GM18498 (cell line): ENCODE measurements at regions not wholly inside any gene's neighbourhood (a gene's known extent, or its start where the extent isn't known, plus 50 kb on each side); places are given as distances from the start of the nearest gene placed in this dataset.
A peak's percentile ranks its signal among the peaks of the same experiment; 100 is the strongest.
"Not testable (repeated sequence)": the region's sequence is repeated elsewhere in the genome, so short reads cannot be mapped to it uniquely, and the experiment has no call there.

Experiments used
- ATAC-seq: cut with Tn5 transposase; IDR thresholded peaks from one replicate; pipeline ENCODE4 v1.9.1; 2021; ENCODE audit warnings: mild to moderate bottlenecking, moderate library complexity; ENCODE audit not compliant: unreplicated experiment

DNA sequence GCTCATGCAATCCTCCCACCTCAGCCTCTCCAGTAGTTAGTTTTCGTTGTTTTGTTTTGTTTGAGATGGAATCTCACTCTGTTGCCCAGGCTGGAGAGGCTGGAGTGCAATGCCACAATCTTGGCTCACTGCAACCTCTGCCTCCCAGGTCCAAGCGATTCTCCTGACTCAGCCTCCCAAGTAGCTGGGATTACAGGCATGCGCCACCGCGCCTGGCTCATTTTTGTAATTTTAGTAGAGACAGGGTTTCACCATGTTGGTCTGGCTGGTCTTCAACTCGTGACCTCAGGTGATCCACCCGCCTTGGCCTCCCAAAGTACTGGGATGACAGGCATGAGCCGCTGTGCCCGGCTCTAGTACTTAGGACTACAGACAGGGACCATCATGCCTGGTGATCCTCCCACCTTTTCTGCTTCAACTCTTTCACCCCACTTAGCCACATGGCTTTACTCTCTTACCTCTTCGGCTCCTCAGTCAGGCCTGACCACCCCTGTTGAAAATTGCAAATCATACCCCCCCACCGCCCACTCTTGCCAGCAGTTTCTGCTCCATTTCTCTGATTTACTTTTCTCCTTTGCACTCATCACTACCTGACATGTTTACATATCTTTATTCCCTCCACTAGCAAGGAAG lies 157.1 kb upstream of the GRK3 start:
- no peak for ATAC-seq

DNA sequence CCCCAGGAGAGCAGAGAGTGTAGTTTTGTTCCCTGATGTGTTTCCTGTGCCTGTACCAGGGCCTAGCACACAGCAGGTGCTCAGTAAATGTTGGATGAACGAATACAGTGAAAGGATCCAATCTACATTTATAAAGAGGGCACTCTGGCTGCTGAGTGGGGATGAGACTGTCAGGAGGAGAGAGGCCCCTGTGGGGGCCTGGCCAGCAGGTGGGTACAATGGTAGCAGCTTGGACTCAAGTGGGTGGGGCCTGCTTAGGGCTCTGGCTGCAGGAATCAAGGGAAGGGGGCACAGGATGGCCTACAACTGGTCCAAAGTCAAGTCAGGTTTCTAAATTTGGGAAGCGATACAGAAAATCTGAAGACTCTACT lies 156.6 kb upstream of the GRK3 start:
- no peak for ATAC-seq

DNA sequence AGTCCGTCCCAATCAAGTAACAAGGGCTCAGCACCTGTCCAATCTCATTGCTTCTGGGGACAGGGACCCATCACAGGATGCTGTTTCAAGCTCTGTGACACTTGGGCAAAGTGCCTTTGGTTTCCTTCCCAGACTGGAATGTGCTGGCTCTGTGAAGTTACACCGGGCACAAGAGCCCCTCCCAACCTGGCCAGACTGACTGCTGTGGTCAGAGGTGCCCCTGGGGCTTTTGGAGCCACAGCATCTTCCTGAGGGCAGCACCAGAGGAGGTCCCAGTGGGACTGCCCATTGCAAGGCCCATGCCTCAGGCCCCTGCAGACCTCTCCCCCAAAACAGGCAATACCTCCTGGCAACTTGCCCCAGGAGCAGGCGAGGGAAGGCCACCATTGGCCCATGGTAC lies 155.2 kb upstream of the GRK3 start:
- ATAC-seq, result no peak

DNA sequence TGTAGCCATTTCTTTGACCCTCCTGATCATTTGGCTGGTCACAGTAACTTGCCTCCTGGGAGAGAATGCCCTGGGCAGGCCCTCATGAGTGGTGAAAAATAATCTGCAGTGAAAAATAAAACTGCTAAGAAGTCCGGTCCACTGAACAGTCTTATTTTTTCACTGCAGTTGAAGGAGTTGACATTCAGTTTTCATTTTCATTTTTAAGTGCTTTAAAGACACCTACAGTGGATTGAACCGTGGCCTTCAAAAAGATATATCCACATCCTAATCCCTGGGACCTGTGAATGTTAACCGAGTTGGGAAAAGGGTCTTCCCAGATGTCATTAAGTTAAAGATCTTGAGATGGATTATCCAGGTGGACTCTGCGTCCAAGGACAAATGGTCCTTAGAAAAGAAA lies 153.6 kb upstream of the GRK3 start:
- no peak for ATAC-seq

DNA sequence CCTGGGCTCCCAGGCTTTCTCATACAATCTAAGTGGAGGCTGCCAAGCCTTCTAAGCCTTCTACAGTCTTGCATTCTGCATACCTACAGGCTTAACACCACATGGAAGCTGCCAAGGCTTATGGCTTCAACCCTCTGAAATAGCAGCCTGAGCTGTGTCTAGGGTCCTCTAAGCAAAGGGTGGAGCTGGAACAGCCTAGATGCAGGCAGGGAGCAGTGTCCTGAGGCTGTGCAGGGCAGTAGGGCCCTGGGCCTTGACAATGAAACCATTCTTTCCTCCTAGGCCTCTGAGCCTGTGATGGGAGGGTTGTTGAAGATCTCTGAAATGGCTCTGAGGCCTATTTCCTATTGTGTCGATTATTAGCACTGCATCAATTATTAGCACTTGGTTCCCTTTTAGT lies 150.9 kb upstream of the GRK3 start:
- no peak for ATAC-seq

DNA sequence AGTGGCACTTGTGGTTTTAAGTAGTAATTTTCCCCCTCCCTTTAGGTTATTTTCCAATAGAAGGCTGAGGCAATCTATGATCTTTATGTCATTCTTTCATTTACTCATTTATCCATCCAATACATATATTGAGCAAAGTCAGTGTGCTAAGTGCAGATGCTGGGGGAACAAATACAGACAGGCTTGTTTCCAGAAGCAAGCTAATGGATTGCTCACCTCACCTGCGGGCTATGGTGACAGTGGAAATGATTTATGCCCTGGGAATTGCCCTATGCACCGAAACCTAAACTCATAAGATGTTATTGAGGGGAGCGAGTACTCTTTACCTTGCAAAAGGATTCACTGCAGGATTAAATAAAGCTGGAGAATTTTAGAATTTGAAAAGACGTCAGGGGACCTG lies 148.7 kb upstream of the GRK3 start:
- not testable (repeated sequence) for ATAC-seq

DNA sequence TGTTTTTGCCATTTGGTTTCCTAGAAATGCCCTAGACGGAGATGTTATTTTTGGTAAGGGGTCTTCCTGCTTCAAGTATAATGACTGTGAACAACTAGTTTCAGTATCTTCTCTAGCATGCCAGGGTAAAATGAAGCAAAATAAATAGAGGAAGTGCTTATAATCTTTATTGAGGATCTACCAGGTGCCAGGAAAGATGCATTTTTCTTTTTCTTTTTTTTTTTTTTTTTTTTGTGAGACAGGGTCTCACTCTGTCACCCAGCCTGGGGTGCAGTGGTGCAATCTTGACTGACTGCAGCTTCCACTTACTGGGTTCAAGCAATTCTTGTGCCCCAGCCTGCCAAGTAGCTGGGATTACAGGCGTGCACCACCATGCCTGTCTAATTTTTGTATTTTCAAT lies 146.6 kb upstream of the GRK3 start:
- ATAC-seq, result not testable (repeated sequence)

DNA sequence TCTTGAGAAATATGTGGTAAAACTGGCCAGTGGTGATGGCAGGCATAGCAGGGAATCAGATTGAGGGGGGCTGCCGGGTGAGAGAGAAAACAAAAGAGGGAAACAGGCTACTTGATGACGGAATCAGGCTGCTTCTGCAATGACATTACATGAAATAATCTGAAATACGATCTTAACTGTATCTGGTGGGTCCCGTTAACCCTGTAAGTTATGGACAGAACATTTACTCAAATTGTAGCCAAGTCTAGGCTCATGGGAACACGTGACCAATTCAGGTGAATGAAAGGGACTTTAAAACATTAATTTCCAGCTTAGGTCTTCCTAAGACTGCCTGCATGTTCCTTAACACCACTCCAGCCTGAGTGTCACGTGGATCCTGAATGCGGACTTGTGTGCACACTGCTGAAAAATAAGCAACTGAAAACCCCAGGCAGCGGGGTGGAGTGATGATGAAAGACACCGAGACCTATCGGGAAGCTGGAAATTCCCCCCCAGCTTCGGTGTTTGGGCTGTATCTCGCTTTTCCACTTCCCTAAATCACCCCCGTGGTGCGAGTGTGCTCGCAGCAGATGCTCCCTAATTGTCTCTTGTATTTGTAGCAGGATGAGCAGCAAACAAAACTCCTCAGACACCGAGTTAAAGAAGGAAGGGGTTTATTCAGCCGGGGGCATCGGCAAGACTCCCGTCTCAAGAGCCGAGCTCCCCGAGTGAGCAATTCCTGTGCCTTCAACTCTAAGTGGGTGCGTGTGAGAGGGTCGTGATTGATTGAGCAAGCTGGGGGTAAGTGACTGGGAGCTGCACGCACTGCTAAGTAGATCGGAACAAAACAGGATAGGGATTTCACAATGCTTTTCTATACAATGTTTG lies 145.0 kb upstream of the GRK3 start:
- ATAC-seq, result no peak

DNA sequence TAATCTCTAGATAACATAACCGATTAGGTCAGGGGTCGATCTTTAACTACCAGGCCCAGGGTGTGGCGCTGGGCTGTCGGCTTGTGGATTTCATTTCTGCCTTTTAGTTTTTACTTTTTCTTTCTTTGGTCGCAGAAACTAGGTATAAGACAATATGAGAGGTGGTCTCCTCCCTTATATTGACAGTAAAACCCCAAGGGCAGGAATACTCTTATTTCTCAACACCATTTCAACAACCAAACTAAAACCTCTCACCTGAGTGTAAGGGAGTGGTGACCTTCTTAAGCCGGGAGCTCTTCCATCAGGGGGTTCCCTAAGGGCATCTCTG lies 144.4 kb upstream of the GRK3 start:
- ATAC-seq, result not testable (repeated sequence)

DNA sequence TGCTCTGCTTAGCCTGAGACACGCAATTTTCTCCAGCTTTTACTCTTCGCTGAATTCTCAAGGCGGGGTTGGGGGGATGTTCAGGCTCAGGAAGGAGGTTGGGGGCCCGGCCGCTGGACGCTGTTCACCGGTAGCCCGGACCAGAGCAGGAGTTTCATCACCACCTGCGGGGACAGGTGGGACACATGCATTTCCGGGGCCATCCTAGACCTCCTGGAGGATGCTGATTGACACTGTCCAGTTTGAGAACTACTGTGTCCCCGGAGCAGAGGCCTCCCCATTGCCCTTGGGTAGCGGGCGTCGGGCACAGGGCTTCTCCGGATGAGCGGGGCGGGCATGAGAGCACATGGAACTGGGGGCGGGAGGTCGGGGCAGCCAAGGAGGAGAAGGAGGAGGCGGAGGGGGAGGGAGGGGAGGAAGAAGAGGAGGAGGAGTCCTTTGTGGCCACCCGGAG lies 144.0 kb upstream of the GRK3 start:
- no peak for ATAC-seq

DNA sequence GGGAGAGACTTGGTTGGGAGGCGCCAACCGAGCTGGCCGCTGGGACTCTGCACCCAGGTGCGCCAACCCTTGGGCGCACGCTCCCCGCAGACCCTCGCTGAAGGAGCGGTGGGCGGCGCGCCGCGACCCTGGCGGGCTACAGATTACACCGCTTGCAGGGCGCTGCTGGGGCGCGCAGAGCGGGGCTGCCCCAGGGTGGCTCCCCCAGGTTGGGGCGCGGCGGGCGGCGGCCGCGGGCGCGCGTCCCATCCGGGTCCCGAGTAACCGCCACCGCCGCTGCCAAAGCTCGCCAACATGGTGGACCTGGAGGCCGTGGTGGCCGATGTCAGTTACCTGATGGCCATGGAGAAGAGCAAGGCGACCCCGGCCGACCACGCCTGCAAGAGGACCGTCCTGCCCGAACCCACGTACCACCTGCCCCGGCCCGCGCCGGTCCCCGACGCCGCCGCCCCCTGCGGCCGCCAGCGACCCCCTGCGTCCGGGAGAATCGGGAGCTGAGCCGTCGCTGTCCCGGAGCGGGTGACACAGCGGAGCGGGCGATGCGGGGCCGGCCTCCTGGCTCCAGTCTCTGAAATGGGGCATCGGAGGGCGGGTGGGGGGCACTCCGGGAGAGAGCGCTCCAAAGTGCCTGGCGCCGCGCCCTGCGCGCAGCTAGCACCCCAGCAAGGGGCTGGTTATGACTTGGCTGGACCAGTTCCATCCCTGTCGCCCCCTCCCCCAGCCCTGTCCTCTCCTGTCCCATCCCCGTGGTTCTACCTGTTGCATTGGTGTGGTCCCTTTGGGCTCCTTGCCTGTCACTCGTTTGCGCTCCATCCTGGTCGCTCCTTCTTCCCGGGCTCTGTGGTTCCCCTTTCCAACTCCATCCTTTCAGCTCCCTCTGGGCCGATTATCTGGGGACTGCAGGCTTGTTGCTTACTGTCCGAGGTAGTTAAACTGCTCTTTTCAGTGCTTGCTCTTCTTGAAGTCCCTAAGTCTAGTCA lies 143.3 kb upstream of the GRK3 start:
- ATAC-seq, result no peak

DNA sequence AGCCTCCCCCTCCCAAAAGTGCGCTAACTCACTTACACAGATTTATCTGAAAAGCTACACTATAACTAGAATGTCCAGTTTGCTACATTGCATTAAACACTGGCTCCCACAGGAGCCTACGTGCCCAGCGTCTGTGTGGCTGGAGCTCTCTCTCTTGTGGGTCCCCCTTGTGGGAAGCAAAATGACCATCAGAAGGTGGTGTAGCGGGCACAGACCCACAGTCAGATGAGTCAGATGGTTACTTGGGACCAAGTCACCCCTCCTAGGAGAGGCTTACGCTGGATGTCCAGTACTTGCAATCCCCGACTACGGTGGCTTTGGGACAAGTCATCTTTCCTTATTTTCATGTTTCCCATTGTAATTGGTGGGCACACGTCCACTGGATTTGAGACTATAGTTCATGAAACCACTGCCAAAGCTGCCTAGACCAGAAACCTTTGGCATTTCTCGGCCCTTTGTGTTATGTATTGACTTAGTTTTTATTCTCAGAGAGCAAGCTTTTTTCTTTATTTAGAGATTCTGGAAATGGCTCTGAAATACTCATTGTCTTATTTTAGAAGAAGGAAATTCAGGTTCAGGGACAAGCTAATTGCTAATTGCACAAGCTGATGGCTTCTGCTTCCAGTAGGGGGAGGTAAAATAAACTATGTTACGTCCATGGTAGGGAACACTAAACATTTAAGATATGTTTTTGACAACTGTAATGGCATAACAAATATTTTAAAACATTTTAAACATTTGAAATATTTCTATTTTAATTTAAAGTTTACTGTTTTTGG lies 137.8 kb upstream of the GRK3 start:
- not testable (repeated sequence) for ATAC-seq

DNA sequence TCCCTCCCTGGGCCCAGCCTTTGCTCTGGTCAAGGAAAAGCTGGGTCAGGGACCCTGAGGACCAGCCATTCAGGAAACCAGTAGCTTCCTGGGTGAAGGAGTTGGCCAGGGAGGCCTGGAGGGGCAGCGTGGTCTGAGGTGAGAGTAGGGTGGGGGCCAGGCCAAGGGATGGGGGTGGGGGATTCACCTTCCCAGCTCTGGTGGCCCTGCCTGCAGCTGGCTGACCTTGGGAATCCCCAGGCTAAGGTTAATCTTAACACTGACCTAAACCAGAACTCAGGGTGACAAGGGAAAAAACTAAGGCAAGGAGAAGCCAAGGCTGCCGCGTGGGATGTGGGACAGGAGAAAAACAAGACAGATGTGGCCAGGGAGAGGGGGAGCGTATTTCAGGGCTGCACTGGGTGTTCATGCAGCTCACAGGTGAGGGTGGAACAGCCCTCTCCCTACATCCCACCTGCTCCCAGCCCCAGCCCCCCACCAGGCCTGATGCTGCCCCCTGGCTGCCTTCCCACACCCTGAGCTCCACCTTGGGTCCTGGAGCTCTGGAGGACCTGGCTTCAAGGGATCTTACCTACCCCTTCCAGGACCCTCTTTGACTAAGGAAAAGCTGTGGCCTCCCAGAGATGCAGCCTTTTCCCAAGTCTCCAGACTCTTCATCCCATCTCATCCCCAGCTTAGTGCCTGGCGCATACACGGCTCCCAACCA lies 132.7 kb upstream of the GRK3 start:
- ATAC-seq, result not testable (repeated sequence)

DNA sequence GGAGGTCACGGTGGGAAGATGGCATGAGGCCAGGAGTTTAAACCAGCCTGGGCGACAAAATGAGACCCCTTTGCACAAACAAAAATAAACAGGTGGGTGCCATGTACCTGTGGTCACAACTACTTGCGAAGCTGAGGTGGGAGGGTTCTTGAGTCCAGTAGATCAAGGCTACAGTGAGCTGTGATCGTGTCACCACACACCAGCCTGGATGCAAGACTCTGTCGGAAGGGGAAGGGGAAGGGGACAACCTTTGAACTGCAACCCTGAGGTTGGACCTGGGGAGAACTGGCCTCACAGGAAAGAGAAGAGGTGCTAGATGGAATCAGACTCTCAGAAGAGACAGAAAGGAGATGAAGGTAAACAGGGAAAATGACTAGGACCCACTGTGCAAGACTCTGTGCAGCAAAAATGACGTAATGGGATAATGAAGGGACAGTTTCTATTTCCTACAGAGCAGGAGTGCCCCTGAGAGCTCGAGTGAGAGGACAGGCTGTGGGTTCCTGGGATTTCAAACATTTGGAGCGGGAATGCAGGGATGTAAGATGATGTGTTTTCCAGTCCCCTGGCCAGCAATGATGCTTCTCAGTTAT lies 131.0 kb upstream of the GRK3 start:
- not testable (repeated sequence) for ATAC-seq

DNA sequence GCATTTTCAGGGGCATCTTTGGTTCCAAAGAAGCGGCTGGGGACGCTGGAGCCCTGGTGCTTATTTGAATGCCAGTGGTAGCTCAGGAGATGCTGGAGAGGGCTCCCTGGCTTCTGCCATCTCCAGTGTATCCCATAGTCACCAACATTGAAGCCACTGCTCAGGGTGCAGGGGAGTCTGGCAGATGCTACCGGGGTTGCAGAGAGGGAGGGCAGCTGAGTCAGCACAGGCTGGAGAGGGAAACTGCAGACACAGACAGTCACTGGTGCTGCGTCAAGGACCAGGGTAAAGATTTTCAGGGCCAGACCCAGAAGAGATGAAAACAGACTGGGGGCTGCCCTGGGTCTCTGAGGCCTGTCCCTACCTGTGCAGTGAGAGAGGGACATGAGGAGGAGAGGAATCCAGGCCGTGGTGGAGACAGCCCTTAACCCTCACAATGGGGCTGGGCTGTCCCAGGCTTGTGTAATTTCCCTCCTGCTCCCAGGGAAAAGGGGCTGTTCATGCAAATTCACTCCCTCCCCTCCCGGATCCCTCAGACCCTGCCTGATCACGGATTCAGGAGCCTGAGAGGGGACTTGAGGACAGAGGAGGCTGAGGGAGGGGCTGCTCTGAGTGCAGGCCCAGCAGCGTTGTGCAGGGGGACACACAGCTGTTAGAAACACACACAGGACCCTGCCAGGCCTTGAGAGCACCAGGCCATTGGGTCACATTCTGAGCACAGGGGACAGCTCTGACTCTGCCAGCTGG lies 126.9 kb upstream of the GRK3 start:
- ATAC-seq, result no peak

DNA sequence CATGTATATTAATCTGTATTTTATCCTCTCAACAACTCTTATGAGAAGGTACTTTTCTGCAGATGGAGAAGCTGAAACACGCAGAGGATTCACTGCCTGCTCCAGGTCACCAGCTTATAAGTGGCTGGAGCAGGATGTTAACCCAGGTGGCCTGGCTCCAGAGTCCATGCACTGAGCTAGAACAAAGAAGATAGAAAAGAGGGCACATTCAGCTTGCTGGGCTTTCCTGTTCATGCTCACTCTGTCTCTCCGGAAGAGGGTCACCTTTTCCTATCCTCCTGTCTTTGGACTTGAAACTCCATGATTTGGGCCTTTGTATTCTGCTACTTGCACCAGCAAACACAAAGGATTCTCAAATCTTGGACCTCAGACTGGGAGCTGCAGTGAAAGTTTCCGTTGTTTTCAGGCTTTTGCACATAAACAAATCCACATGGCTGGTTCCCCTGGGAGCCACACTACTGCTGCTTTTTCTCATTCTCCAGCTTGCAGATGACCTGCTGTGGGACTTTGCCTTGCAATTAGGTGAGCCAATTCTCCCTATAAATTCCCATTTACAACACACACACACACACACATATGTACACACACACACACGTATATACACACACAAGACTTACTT lies 117.3 kb upstream of the GRK3 start:
- no peak for ATAC-seq

DNA sequence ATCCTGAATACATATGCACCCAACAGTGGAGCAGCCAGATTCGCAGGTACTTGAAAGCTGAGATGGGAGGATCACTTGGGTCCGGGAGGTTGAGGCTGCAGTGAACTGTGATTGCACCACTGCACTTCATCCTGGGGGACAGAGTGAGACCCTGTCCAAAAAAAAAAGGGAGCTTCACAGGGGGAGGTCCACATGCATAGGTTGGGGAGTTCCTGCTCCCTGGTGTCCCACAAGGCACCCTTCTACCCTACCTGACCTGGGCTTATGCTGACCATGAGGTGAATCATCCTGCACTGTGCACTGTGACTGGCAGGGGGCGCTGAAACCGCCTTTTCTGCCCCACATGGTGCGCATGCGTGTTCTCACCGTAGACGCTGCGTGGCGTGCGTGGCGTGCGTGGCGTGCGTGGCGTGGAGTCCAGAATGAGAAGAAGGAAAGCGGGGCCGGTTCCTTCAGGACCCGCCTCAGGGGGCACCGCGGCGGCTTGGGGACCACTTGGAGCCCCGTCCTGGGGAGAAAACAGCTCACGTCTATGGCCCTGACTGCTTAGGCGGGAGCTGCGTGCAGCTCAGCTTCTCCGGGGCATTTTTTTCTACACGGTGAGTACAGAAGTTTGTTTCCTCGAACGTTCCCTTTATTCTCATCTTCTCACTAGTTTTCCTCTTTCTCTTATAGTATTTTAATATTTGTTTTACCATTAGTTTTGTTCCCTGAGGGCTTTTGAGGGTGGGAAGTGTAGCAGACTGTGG lies 116.6 kb upstream of the GRK3 start:
- peak; percentile 81 for ATAC-seq
